GM18498 (cell line): ENCODE measurements at regions not wholly inside any gene's neighbourhood (a gene's known extent, or its start where the extent isn't known, plus 50 kb on each side); places are given as distances from the start of the nearest gene placed in this dataset.
"Not testable (repeated sequence)": the region's sequence is repeated elsewhere in the genome, so short reads cannot be mapped to it uniquely, and the experiment has no call there.

Source experiments
- ATAC-seq: cut with Tn5 transposase; IDR thresholded peaks from one replicate; pipeline ENCODE4 v1.9.1; 2021; ENCODE audit warnings: mild to moderate bottlenecking, moderate library complexity; ENCODE audit not compliant: unreplicated experiment

DNA sequence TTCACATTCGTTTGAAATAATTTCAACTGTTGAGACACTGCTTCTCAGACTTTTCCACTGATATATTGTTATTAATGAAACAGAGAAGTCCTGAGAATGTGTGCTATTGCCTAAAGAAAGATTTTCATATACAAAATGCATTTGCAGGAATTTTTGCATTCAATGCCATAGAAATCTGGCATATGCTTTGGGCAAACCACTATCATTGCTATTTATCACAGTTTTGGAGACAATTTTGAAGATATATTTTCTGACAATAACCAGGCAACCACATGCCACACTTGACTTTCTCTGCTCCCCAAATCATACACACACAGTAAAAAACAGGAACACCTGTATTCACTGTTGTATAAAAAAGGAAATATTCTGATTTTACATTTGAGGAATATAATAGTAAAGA lies 1303.7 kb upstream of the IGFBP7 start:
- ATAC-seq: no peak

DNA sequence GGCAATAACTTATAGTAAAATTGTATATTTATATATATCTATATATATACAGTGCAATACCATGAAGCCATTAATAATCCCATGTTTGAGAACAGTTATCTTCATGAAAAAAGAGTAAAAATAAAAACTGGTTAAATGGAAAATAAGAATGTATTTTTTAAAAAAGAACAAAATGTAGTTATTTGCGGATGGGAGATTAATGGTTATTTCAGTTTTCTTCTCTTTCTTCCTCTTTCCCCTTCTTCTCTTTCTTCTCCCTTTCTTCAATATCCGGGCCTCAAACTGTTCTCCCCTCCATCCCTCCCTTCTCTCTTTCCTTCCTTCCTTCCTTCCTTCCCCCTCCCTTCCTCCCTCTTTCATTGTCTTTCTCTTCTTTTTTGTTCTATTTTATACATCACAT lies 1301.7 kb upstream of the IGFBP7 start:
- no peak for ATAC-seq

DNA sequence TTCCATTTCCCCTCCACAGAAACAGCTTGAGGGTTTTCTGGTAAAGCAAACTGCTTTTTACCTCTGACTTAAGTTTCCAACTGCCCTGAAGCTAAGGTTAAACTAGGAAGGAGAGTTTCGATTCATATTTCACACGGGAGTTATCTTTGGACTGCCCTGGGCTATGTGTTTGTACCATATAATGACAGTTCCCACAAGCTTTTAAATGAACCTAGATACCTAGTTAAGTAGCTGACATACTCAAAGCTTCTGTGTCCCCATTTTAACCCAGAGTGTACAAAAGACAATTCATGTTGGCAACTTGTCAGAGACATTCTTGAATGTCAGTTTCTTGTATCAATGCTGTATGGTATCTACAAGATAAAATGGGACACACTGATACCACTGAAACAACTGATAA lies 1296.6 kb upstream of the IGFBP7 start:
- no peak for ATAC-seq

DNA sequence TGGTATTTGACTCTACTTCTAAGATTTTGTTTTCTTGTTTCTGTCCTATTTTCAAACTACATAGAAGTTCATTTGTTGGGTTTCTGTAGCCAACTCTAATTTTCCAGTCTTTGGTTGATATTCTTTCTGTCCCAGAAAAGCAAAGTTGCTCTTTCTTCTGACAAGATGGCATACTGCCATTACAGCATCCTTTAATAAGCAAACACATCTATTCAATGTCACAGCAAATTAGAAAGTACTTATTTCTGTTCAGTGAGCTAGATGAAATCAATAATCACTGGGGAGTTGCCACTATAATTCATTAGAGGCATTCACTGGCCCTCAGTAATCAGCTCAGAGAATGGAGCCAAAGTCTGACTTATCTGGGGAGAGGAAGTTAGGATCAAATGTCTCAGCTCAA lies 1258.0 kb upstream of the IGFBP7 start:
- no peak for ATAC-seq

DNA sequence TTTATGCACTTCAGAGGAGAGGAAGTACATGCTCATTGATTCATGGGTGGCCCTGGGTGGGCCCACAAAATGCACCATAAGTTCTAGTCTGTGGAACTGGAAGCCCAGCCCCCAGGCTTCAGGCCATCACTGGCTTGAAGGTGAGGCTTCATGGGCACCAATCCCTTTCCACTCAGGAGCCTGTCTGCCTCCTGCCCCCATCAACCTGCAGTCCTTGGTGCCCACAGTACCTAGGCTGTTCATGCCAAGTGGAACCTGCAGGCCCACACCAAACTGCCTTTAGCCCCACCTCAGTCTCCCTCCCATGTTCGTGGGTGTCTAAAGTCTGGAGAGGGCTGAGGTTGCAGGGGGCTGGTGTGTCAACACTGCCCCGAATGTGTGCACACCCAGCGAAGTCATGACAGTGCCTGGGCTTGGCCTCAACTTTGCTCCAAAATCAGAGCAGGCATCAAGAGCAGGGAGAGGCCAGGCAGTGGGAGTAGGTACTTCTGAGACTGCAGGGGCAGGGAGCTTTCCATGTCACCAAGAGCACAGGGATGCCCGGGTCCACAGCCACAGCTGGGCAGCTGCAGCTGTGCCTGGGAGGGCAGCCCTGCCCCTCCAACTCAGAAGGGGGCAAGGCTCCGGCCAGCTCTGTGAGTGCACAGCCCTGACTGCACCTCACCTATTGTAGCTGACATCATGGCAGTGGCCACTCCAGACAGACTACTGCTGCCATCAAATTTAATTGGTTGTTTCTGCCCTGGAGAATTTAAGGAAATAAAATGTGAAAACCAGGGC lies 1250.4 kb upstream of the IGFBP7 start:
- ATAC-seq: no peak

DNA sequence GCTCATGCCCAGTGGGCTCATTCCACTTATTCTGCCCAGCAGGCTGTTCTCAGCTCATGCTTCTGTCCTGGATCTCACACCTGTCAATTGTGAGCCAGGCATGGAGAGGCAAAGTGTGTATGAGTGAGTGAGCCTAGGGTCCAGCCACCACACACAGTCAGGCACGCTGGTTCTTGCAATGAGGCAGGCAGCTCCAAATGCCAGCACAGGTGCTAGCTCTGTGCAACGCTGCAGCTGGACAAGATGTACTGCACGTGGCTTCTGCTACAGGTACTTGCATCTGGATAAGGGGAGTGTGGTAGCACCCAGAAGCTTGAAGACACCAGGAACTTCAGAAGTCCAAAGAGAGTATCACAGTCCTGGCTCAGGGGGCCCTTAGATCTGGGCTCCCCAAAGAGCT lies 1249.4 kb upstream of the IGFBP7 start:
- no peak for ATAC-seq

DNA sequence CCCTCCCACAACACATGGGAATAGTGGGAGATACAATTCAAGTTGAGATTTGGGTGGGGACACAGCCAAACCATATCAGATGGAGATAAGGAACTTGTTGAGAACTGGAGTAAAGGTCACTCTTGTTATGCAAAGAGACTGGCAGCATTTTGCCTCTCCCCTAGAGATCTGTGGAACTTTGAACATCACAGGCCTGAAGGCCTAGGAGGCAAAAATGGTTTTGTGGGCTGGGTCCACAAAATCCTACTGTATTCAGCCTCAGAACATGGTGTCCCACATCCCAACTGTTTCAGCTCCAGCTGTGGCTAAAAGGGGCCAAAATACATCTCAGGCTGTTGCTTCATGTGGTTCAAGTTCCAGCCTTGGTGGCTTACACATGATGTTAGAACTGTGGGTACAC lies 1247.8 kb upstream of the IGFBP7 start:
- ATAC-seq: no peak

DNA sequence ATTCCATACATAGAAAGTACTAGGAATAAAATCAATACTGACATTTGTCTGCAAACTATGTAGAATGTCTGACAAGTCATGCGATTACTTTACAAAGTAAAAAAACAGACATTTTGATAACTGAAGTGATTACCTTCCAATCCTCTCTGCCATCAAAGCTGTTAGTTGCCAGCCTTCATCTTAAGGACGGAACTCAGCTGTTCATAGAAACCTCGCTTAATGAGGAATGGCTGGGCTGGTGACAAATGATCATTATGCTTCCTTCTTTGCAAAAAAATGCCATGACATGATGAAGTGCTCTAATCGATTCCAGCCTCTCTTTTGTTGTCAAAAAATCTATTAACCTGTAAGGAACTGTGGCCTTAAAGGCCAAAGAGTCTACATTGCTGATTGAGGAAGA lies 1214.9 kb upstream of the IGFBP7 start:
- ATAC-seq: no peak

DNA sequence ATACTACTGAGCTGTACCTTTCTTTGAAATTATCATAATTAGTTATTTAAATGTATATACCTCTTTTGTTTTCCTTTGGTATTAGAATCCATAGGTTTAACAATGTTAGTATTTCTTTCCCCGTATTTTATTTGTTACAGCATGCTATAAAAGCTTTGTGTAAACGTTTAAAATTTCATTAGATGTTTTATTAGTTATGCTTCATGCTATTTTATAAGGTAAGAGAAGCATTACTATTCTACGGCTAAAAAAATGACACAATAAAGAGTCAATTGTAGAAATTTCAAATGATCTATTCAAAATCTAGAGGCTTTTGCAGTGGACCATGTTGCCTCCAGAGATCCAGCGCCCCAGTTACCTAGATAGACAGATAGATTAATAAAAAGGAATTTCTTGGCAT lies 1203.3 kb upstream of the IGFBP7 start:
- no peak for ATAC-seq

DNA sequence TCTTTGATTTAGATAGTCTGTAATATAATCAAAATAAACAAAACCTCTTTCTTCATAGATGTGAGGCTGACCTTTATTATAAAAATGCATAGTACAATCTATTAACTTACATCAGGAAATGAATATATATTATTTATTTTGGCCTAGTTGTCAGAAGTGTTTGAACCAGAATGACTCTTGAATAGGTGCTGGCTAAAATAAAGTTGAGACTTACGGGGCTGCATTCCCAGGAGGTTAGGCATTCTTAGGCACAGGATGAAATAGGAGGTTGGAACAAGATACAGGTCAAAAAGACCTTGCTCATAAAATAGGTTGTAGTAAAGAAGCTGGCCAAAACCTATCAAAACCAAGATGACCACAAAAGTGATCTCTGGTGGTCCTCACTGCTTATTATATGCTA lies 1193.3 kb upstream of the IGFBP7 start:
- ATAC-seq: no peak

DNA sequence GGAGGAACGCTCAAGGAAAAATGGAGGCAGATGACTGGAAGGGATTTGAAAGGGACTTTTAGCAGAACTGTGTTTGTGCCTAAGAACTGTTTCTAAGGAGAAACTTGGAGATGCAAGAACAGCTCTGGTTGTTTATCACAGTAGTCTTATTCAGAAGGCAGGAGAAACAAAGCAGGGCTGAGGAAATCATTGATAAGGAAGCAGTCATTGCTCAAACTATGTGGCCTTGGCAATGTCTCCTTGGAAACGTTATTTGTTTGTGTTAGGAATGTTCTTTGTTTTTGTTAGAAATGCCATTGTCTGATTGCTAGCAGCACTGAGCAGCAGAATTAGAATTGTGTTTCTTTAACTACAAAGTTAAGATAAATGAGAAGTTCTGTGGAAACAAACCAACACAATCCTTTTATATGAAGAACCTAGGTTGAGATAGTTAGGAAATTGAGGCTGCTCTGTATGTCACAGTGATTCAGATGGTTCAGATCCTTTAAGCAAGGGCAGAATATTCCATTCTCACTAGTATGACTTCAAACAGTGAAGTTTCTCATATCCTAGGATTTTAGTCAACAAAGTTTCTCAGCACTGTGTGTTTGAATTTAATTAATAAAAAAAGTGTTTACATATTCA lies 1191.3 kb upstream of the IGFBP7 start:
- no peak for ATAC-seq

DNA sequence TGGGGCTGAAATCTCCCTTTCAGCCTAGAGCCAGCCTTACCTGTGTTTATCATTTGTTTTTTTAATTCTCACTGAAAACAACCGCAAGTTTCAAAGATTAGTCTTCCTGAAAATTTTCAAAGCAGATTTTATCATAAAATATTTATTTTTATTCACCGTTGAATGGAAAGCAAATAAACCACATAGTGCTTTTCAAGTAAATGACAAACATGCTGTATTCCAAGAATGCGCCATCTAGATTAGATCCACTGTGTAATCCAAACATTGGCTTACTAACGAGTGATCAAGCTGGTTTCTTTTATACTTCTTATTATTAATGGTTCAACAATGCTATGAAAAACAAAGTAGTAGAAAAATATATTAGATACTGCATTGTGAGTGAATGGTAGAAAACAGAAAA lies 1176.2 kb upstream of the IGFBP7 start:
- no peak for ATAC-seq

DNA sequence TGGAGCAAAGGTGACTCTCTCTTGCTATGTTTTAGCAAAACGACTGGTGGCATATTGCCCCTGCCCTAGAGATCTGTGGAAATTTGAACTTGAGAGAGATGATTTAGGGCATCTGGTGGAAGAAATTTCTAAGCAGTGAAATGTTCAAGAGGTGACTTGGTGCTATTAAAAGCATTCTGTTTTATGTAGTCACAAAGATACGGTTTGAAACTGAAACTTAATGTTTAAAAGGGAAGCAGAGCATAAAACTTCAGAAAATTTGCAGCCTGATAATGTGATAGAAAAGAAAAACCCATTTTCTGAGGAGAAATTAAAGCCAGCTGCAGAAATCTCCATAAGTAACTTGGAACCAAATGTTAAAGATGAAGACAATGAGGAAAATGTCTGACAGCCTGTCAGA lies 1170.7 kb upstream of the IGFBP7 start:
- ATAC-seq: not testable (repeated sequence)

DNA sequence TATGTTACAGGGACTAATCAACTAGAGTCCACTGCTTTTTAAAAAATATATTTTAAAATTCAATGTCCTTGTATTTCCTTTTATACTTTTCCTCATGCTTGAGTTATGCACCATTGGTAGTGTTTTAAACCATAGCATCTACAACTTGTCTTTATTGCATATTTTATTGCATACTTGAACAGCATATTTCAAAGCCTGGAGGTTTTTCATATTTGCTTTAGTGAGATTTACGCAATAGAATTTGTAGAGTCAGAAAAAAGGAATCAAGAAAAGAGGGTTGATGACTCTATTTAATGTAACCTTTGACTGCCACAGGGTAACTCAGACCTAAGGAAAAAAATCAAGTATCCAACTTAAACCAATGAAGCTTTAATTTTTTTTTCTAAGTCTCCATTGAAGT lies 1165.7 kb upstream of the IGFBP7 start:
- no peak for ATAC-seq

DNA sequence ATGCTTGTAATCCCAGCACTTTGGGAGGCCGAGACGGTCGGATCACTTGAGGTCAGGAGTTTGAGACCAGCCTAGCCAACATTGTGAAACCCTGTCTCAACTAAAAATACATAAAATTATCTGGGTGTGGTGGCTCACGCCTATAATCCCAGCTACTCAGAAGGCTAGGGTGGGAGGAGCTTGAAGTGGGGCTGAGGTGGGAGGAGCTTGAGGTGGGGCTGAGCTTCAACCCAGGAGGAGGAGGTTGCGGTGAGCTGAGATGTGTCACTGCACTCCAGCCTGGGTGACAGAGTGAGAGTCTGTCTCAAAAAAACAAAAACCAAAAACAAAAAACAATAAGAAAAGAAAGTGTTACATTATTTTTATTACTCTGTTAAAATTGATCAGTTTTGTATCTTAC lies 1164.4 kb upstream of the IGFBP7 start:
- ATAC-seq: no peak

DNA sequence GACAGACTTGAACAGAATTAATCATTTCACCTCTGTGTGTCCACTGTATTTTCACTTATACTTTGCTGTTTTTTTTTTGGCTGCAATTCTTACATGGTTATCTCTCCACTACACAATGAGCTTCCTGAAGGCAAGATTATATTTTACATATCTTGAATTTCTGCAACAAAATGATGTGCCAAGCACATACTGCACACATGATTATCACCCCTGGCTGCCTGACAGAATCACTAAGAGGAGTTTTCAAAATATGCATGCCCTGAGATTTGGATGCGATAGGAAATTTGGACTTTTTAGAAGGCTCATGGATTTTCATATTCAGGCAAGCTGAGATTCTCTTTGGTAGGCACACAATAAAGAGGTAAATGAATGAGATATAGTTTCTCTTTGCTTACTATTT lies 1162.1 kb upstream of the IGFBP7 start:
- no peak for ATAC-seq

DNA sequence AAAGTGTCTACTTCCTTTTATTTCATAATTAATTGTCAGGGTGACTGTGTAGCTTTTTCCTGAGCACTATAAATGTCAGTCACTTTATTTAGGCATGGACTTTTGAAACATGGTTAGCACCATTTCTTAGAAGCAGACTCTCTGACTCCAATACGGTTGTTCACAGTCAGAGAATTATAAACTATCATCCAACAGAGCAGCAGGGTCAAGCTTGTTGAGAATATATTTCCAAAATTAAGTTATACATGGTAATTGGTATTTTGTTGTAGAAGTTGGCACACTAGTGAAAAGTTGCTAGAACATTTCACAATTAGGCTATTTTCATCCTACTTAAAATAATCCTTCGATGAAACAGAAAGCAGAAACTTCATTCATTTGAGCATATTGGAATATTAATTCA lies 1155.5 kb upstream of the IGFBP7 start:
- ATAC-seq: no peak

DNA sequence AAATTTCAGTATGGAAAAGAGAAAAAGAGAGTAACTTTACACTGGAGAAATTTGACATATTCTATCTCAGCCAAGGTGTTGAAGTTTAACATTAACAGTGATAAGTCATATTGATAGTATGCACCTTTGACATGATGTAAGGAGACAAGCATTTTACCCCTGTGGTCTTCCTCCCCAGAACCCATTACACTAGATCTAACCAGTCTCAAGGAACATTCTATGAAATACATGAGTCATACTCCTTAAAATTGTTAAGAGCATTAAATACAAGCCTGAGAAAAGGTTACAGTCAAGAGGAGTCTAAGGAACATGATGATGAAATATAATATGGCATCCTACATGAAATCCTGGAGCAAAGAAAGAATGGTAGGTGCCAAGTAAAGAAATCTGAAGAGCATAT lies 1151.3 kb upstream of the IGFBP7 start:
- no peak for ATAC-seq

DNA sequence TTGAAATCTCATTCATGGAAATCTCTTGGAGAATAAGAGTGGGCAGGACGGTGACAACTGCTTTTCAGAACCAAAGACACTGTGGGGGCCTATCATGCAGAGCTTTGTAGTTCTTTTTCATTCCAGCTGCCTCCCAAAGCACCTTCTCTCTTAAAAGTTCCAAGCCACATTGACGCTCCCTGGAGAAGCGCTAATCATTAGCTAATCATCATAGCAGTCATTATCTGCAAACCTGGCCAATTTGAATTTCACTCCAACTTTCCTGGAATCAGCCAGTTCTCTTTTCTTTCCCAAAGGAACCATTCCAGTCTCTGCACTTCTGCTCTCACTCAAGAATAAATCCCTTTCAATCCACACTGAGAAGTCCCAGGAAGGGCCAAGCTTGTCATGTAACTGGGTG lies 1144.1 kb upstream of the IGFBP7 start:
- no peak for ATAC-seq

DNA sequence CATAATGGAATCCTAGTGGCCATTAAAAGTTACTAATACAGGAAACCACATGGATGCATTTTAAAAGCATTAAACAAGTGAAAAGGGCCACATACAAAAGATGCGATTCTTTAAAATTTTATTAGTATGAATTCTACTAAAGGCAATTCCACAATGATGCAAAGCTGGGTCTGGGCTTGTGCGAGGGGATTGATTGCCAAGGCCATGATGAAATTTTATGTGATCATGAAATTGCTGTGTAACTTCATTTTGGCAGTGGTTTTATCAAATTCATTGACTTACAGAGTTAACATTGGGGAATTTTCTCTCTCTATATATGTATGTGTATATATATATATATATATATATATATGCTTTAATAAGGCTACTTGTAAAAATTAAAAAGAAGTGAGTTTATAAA lies 1142.5 kb upstream of the IGFBP7 start:
- ATAC-seq: no peak

DNA sequence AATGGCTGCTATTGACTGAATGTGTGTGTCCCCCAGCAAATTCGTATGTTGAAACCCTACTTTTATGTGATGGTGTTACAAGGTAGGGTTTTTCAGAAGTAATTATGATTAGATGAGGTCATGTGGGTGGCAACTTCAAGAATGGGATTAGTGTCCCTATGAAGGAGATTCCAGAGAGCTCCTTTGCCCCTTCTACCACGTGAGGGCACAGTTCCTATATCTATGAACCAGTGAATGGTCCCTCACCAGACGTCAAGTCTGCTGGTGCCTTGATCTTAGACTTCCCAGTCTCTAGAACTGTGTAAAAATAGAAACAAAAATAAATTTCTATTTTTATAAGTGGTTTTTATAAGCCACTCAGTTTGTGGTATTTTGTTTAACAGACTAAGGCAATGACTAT lies 1137.6 kb upstream of the IGFBP7 start:
- no peak for ATAC-seq

DNA sequence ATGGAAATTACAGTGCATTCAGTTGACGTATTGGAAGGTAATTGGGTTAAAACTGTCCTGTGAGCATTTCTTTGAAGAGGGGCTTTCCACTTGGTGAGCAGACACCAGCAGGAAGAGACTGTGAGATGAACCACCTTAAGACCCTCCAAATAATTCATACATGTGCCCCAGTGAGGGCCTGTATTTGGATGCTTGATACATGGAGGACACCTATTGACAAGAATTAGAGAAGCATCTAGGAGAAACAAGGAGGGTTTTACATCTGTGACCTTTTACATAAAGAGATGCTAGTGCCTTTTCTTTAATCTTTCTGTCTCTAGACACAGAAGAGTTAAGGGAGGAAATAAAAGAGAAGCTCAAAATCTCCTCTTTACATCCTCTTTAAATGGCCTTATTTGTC lies 1115.3 kb upstream of the IGFBP7 start:
- ATAC-seq: no peak

DNA sequence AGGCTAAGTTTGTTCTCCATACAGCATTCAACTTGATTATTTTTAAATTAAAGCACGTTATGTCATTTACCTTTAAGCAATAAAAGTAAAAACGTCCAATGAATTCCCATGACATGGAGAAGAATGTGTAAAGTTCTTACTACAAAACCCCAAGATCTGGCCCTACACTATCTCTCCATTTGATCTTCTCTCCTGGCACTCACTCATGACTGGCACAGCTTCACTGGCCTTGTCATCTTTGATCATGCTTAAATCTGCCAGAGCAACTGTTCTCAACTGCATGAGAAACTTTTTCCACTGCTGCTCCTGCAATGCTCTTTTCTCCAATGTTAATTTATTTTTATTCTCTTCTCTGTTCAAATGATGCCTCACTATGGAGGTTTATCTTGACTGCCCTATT lies 1109.0 kb upstream of the IGFBP7 start:
- ATAC-seq: no peak
